Transverse colon (tissue), 4 donors: ENCODE measurements at regions not wholly inside any gene's neighbourhood (a gene's known extent, or its start where the extent isn't known, plus 50 kb on each side); places are given as distances from the start of the nearest gene placed in this dataset.

Experiments used
- DNase-seq: peaks from one replicate; pipeline ENCODE4 v3.0.0-alpha.2; 2019
- H3K27ac ChIP-seq, 4 donors: fragments of 200-600 bp; sonication (generic); 2 replicates each; pipeline ENCODE4 v1.5.1; 2016 to 2018; ENCODE audit warnings: inconsistent platforms in 4 of 4
- H3K27me3 ChIP-seq: fragments of 200-600 bp; sonication (generic); 2 replicates; pipeline ENCODE4 v1.5.1; 2017; ENCODE audit warnings: inconsistent platforms
- H3K36me3 ChIP-seq, 4 donors: fragments of 200-600 bp; sonication (generic); 2 replicates each; pipeline ENCODE4 v1.5.1; 2017 to 2019; ENCODE audit warnings: inconsistent platforms in 4 of 4
- H3K4me1 ChIP-seq, 4 donors: fragments of 200-600 bp; sonication (generic); 2 replicates each; pipeline ENCODE4 v1.5.1; 2017 to 2020; ENCODE audit warnings: inconsistent platforms in 4 of 4
- H3K4me3 ChIP-seq, 4 donors: fragments of 200-600 bp; sonication (generic); 1 replicate in 1 of 4; 2 replicates in 3 of 4; pipeline versions ENCODE4 v1.5.1 to v1.6.1; 2017 to 2019; ENCODE audit warnings: inconsistent platforms in 4 of 4
- H3K9me3 ChIP-seq, 2 donors: fragments of 200-600 bp; sonication (generic); 2 replicates each; pipeline ENCODE4 v1.5.1; 2017 to 2019; ENCODE audit warnings: inconsistent platforms in 2 of 2
- EP300 ChIP-seq: sonication (generic); formaldehyde crosslinking; IDR thresholded peaks from one replicate; pipeline ENCODE4 v1.6.1; 2017; ENCODE audit warnings: antibody characterized with exemption, low read depth
- POLR2A ChIP-seq: fragments of 450-650 bp; IDR thresholded peaks from one replicate; pipeline ENCODE4 v1.6.1; 2016; ENCODE audit warnings: antibody characterized with exemption, mild to moderate bottlenecking, moderate library complexity
- POLR2AphosphoS5 ChIP-seq, 3 donors: sonication (generic); formaldehyde crosslinking; IDR thresholded peaks; one replicate each; pipeline ENCODE4 v1.6.1; 2016; ENCODE audit warnings: antibody characterized with exemption in 3 of 3
- WGBS, 2 donors: methylation state at CpG; one replicate each; pipeline ENCODE4 v1.1.5; 2018; ENCODE audit warnings: low coverage in 1 of 2; 5-methylcytosine and 5-hydroxymethylcytosine counted together
- in situ Hi-C, 4 donors: fragments of 200-750 bp; cut with MboI; loops; one replicate each; pipeline versions ENCODE4 v1.15.0 to v1.15.1; 2017; ENCODE audit warnings: low sequenced_read_pairs in 3 of 4, low pct_ligation_motif_present in 1 of 4, low pct_unique_long_range_greater_than_20kb in 1 of 4
- intact Hi-C: fragments of 100-400 bp; cut with DNase I; formaldehyde crosslinking; loops from one replicate; pipeline ENCODE4 v1.15.1; 2023; ENCODE audit warnings: low total_unique reads
- TF ChIP-seq, protein P1 (sequence below), 5 experiments: fragments of 200-600 bp in 3 of 5; fragments of 450-650 bp in 2 of 5; sonication (generic) in 3 of 5; IDR thresholded peaks; 1 replicate in 2 of 5; 2 replicates in 3 of 5; pipeline ENCODE4 v1.5.1; 2016 to 2017; ENCODE audit warnings: antibody characterized with exemption in 5 of 5, inconsistent platforms in 3 of 5, mild to moderate bottlenecking in 2 of 5, moderate library complexity in 1 of 5

DNA sequence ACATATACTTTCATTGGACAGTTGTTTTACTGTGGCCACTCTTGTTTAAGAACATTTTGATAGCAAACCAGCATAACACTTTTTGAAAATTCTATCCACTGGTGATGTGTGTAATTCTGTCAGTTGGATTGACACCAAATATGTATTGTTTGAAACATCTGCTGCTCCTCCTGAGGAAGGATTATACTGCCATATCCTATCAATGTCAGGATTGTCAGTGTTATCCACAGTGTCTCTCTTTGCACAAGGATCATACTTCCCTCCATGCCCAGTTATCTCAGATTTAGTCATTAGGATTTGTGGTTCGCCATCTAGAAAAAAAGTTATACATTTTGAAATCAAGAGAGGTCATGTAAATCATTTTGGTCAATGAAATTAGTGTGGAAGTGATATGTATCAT is 1859.6 kb downstream of the C4orf33 start:
- DNase-seq = no peak
- TF ChIP-seq, protein P1, sequence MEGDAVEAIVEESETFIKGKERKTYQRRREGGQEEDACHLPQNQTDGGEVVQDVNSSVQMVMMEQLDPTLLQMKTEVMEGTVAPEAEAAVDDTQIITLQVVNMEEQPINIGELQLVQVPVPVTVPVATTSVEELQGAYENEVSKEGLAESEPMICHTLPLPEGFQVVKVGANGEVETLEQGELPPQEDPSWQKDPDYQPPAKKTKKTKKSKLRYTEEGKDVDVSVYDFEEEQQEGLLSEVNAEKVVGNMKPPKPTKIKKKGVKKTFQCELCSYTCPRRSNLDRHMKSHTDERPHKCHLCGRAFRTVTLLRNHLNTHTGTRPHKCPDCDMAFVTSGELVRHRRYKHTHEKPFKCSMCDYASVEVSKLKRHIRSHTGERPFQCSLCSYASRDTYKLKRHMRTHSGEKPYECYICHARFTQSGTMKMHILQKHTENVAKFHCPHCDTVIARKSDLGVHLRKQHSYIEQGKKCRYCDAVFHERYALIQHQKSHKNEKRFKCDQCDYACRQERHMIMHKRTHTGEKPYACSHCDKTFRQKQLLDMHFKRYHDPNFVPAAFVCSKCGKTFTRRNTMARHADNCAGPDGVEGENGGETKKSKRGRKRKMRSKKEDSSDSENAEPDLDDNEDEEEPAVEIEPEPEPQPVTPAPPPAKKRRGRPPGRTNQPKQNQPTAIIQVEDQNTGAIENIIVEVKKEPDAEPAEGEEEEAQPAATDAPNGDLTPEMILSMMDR (IDR thresholded peaks at IDR 0.05) = no peak
- TF ChIP-seq EP300 = no peak
- no peak for TF ChIP-seq POLR2A
- no peak for TF ChIP-seq POLR2AphosphoS5 (IDR thresholded peaks at IDR 0.05)
- intact Hi-C loops = no loop called here

DNA sequence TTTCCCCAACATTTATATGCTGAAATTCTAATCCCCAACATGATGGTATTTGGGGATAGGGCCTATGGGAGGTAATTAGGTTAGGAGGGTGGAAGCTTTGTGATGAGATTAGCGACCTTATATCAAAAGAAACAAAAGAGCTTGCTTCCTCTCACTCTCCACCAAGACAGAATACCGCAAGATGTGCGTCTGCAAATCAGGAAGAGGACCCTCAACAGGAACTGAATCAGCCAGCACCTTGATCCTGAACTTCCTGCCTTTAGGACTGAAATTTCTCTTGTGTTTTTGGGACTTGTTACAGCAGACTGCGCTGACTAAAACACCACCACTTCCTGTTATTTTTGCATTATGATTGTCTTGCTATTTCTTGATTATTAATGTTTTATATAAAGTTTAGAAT is 1889.4 kb downstream of the C4orf33 start:
- WGBS, 2 donors = 49 to 61% methylated on average over 3 to 4 of the region's 4 CpGs
- in situ Hi-C loops = no loop called here

More for the DNA sequence above, 1859.6 kb downstream of the C4orf33 start:
- H3K4me3 ChIP-seq = no peak overlapping the region
- H3K36me3 ChIP-seq = no peaks in the 10 kb centered on the region
- H3K27ac ChIP-seq = no peak overlapping the region
- H3K9me3 ChIP-seq = no peaks in the 10 kb centered on the region
- no peaks in the 10 kb centered on the region for H3K27me3 ChIP-seq
- H3K4me1 ChIP-seq = no peaks in the 10 kb centered on the region
- in situ Hi-C loops = no loop called here
- WGBS, 2 donors = 78 to 91% methylated on average over 1 of the region's 1 CpG

GRCh38 chr4:130995988-130996387 is 1900.0 kb downstream of the C4orf33 start:
- WGBS, 2 donors = 73 to 97% methylated on average over 2 of the region's 2 CpGs
- TF ChIP-seq, protein P1 (IDR thresholded peaks at IDR 0.05) = no peak
- TF ChIP-seq EP300 (no peak), POLR2AphosphoS5 (IDR thresholded peaks at IDR 0.05) (no peak), POLR2A (no peak)
- in situ Hi-C loops (no loop called here), intact Hi-C loops (no loop called here)
- H3K9me3 ChIP-seq = no peaks in the 10 kb centered on the region
- no peaks in the 10 kb centered on the region for H3K27me3 ChIP-seq
- no peaks in the 10 kb centered on the region for H3K4me1 ChIP-seq
- DNase-seq = no peak
- no peak overlapping the region for H3K4me3 ChIP-seq
- no peak overlapping the region for H3K27ac ChIP-seq
- no peaks in the 10 kb centered on the region for H3K36me3 ChIP-seq

More for the DNA sequence above, 1889.4 kb downstream of the C4orf33 start:
- Histone ChIP-seq H3K4me1 (no peaks in the 10 kb centered on the region), H3K9me3 (no peaks in the 10 kb centered on the region), H3K27me3 (no peaks in the 10 kb centered on the region), H3K27ac (no peak overlapping the region), H3K36me3 (no peaks in the 10 kb centered on the region), H3K4me3 (no peak overlapping the region)
- no peak for TF ChIP-seq POLR2A
- no peak for TF ChIP-seq EP300
- TF ChIP-seq, protein P1 (IDR thresholded peaks at IDR 0.05) = no peak
- no peak for TF ChIP-seq POLR2AphosphoS5 (IDR thresholded peaks at IDR 0.05)
- DNase-seq = no peak
- intact Hi-C loops = no loop called here

DNA sequence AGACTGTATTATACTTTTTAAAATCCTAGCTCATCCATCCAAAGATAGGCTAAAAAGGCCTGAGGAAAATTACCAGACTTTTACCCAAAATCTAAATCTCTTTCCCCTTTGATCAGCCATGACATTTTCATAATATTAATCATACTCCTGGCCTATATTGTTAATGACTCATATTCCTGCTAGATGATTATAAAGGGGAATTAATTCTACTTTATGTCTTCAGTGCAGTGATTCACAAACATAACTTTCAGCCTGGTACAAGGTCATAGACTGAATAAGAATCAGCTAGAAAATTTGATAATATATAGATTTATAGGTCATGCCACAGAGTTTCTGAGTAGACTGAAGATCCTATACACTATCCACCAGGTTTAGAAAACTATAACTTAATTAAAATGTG is 1905.4 kb downstream of the C4orf33 start:
- H3K27ac ChIP-seq = no peak overlapping the region
- H3K36me3 ChIP-seq = no peaks in the 10 kb centered on the region
- DNase-seq = no peak
- no peaks in the 10 kb centered on the region for H3K4me1 ChIP-seq
- no peak overlapping the region for H3K4me3 ChIP-seq
- TF ChIP-seq POLR2A = no peak
- TF ChIP-seq, protein P1 (IDR thresholded peaks at IDR 0.05) = no peak
- no peak for TF ChIP-seq POLR2AphosphoS5 (IDR thresholded peaks at IDR 0.05)
- no peak for TF ChIP-seq EP300
- in situ Hi-C loops (no loop called here), intact Hi-C loops (no loop called here)
- H3K27me3 ChIP-seq = no peaks in the 10 kb centered on the region
- H3K9me3 ChIP-seq = no peaks in the 10 kb centered on the region
